GM10266 (cell line): ENCODE measurements at regions not wholly inside any gene's neighbourhood (a gene's known extent, or its start where the extent isn't known, plus 50 kb on each side); places are given as distances from the start of the nearest gene placed in this dataset.
"Not testable (repeated sequence)": the region's sequence is repeated elsewhere in the genome, so short reads cannot be mapped to it uniquely, and the experiment has no call there.

Source experiments
- DNase-seq: peaks from one replicate; pipeline ENCODE4 v3.0.0; 2012; ENCODE audit errors: extremely low spot score
- CTCF ChIP-seq: IDR thresholded peaks from 2 replicates; pipeline ENCODE4 v1.5.1; 2012; ENCODE audit warnings: mild to moderate bottlenecking, low read depth; ENCODE audit not compliant: control insufficient read depth, insufficient read depth; ENCODE audit errors: missing control alignments

DNA sequence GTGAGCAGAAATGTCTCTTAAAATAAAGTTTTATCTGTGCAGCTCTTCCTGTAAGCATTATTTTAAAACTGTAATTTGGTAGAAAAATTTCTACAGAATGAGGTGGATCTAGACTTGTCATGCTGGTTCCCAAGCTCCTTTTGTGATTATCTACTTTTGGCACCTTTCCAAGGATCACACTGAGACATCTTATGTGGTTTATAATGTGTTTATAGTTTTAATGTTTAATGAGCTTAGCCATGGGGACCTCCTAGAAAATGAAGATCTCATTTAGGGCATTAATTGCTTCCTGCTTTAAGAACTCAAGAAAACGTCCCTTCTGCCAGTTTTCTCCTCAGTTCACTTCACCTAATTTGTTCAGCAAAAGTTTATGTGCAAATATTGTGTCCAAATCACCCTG is 468.4 kb downstream of the SUCLG1 start:
- no peak for DNase-seq
- TF ChIP-seq CTCF: no peak

DNA sequence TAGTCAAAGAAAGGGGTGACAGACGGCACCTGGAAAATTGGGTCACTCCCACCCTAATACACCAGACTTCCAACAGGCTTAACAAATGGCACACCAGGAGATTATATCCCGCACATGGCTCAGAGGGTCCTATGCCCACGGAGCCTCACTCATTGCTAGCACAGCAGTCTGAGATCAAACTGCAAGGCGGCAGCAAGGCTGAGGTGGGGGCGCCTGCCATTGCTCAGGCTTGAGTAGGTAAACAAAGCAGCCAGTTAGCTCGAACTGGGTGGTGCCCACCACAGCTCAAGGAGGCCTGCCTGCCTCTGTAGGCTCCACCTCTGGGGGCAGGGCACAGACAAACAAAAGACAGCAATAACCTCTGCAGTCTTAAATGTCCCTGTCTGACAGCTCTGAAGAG is 482.5 kb downstream of the SUCLG1 start:
- DNase-seq: not testable (repeated sequence)

DNA sequence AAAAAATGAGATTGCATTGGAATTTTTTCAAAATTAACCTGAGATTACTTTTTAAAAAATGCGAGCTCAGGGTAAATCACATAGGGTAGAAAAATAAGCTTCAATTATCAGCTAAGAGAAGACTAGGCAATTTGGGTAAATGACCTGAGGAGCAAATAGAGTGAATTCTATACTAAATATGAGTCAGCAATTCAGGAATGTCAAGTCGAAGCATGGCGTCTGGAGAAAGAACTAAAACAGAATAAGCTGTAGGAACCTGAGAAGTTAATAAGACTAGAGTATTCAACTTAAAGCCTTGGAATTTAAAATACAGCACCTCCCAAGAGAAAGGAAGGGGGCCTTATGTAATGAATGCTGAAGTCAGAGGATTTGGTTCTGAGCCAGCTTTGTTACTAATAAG is 487.0 kb downstream of the SUCLG1 start:
- TF ChIP-seq CTCF: no peak
- DNase-seq: no peak

- no peak for TF ChIP-seq CTCF
- no peak for DNase-seq
Measured at GRCh38 chr2:83971547-83971946, 487.5 kb downstream of the SUCLG1 start.

GRCh38 chr2:83970217-83970929 is 488.7 kb downstream of the SUCLG1 start:
- no peak for DNase-seq
- no peak for TF ChIP-seq CTCF

- DNase-seq: no peak
- no peak for TF ChIP-seq CTCF
Measured at GRCh38 chr2:83969085-83969484, 490.0 kb downstream of the SUCLG1 start.

GRCh38 chr2:83967854-83968253 is 491.2 kb downstream of the SUCLG1 start:
- no peak for TF ChIP-seq CTCF
- no peak for DNase-seq

DNA sequence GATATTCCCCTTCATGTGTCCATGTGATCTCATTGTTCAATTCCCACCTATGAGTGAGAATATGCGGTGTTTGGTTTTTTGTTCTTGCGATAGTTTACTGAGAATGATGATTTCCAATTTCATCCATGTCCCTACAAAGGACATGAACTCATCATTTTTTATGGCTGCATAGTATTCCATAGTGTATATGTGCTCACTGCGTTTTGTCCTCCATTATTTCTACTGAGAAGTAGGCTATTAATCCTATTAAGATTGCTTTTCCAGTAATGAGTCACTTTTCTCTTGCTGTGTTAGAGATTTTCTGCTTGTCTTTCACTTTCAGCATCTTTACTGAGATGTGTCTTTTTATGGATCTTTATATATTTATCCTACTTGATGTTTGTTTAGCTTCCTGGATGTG is 492.1 kb downstream of the SUCLG1 start:
- DNase-seq: not testable (repeated sequence)

- no peak for DNase-seq
- TF ChIP-seq CTCF: no peak
Measured at GRCh38 chr2:83961512-83961911, 497.6 kb downstream of the SUCLG1 start.
